ENCODE measurements at regions not wholly inside any gene's neighbourhood (a gene's known extent, or its start where the extent isn't known, plus 50 kb on each side); places are given as distances from the start of the nearest gene placed in this dataset.

DNA sequence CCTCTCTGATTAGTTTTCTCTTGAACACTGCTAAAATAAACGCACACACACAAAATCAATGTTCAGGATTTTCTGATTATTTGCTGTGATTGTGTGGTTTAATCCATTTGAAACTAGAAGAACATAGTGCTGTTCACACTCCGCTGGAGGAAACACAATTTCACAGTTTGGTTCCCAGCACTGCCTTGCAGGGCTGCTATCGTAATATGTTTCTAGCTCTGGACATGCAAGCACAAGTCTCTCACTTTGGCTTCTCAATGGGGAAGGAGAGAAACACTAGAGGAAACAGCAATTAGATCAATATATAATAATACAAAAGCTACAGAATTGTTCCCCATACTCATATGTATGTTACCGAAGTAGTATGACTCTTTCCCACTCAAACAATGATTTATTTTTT is 299.5 kb downstream of the NSUN3 start:
- no peak for ATAC-seq (ENCODE audit: insufficient read depth, low read depth)
- TF ChIP-seq, protein P1, sequence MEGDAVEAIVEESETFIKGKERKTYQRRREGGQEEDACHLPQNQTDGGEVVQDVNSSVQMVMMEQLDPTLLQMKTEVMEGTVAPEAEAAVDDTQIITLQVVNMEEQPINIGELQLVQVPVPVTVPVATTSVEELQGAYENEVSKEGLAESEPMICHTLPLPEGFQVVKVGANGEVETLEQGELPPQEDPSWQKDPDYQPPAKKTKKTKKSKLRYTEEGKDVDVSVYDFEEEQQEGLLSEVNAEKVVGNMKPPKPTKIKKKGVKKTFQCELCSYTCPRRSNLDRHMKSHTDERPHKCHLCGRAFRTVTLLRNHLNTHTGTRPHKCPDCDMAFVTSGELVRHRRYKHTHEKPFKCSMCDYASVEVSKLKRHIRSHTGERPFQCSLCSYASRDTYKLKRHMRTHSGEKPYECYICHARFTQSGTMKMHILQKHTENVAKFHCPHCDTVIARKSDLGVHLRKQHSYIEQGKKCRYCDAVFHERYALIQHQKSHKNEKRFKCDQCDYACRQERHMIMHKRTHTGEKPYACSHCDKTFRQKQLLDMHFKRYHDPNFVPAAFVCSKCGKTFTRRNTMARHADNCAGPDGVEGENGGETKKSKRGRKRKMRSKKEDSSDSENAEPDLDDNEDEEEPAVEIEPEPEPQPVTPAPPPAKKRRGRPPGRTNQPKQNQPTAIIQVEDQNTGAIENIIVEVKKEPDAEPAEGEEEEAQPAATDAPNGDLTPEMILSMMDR (IDR thresholded peaks at IDR 0.05; ENCODE audit: borderline replicate concordance, extremely low read depth, low read length, poor library complexity, severe bottlenecking), result no peak
- TF ChIP-seq EZH2 (IDR thresholded peaks at IDR 0.05; ENCODE audit: borderline replicate concordance, low read depth, low read length, severe bottlenecking), result no peak
- no peaks in the 10 kb centered on the region for H3K79me2 ChIP-seq (ENCODE audit: insufficient read depth, low read length)
- no peak for DNase-seq
- no peaks in the 10 kb centered on the region for H3K9me3 ChIP-seq (ENCODE audit: insufficient read depth, low read length, severe bottlenecking)
- H3K4me2 ChIP-seq (ENCODE audit: insufficient read depth, low read length), result no peak overlapping the region
- no peak overlapping the region for H2AFZ ChIP-seq (ENCODE audit: low read depth, low read length)
- no peaks in the 10 kb centered on the region for H3K36me3 ChIP-seq (ENCODE audit: insufficient read depth, low read length)
- H3K4me3 ChIP-seq (ENCODE audit: low read depth in 1 of 2, low read length in 2 of 2), result no peak overlapping the region
- no peaks in the 10 kb centered on the region for H4K20me1 ChIP-seq (ENCODE audit: insufficient read depth, low read length)
- no peak overlapping the region for H3K27ac ChIP-seq (ENCODE audit: low read length)
- H3K27me3 ChIP-seq (ENCODE audit: insufficient read depth, low read length, poor library complexity), result no peaks in the 10 kb centered on the region
- H3K9ac ChIP-seq (ENCODE audit: low read depth, low read length), result no peak overlapping the region
- H3K4me1 ChIP-seq (ENCODE audit: insufficient read depth, low read length), result no peaks in the 10 kb centered on the region

- Histone ChIP-seq H3K4me1 (ENCODE audit: insufficient read depth, low read length) (no peaks in the 10 kb centered on the region), H3K79me2 (ENCODE audit: insufficient read depth, low read length) (no peaks in the 10 kb centered on the region), H3K27ac (ENCODE audit: low read length) (no peak overlapping the region), H3K4me3 (ENCODE audit: low read depth in 1 of 2, low read length in 2 of 2) (no peak overlapping the region), H3K9me3 (ENCODE audit: insufficient read depth, low read length, severe bottlenecking) (no peaks in the 10 kb centered on the region), H3K4me2 (ENCODE audit: insufficient read depth, low read length) (no peak overlapping the region), H4K20me1 (ENCODE audit: insufficient read depth, low read length) (no peaks in the 10 kb centered on the region), H3K27me3 (ENCODE audit: insufficient read depth, low read length, poor library complexity) (no peaks in the 10 kb centered on the region), H3K9ac (ENCODE audit: low read depth, low read length) (no peak overlapping the region), H2AFZ (ENCODE audit: low read depth, low read length) (no peak overlapping the region), H3K36me3 (ENCODE audit: insufficient read depth, low read length) (no peaks in the 10 kb centered on the region)
- TF ChIP-seq, protein P1 (IDR thresholded peaks at IDR 0.05; ENCODE audit: borderline replicate concordance, extremely low read depth, low read length, poor library complexity, severe bottlenecking), result no peak
- no peak for TF ChIP-seq EZH2 (IDR thresholded peaks at IDR 0.05; ENCODE audit: borderline replicate concordance, low read depth, low read length, severe bottlenecking)
- ATAC-seq (ENCODE audit: insufficient read depth, low read depth), result no peak
- DNase-seq, result no peak
Measured at GRCh38 chr3:94365006-94365405, 302.1 kb downstream of the NSUN3 start.

DNA sequence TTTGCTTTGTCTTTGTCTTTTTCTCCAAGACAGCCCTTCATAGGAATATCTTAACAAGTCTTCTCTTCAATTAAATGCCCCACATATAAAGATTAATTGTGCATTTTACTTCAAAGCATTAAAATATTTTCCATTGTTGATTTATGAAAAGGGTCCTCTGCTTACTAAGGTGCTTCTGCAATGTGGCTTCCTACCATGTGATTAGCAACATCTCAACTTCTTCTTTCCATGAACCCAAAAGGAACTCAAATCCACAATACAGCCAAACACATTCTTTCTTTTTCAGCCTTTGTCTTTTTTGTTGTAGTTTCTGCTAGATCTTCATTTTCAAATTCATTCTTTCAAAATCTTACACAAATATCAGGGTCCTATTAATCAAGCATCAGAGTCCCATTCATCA is 309.2 kb downstream of the NSUN3 start:
- H3K4me2 ChIP-seq (ENCODE audit: insufficient read depth, low read length), result no peak overlapping the region
- no peak overlapping the region for H3K4me3 ChIP-seq (ENCODE audit: low read depth in 1 of 2, low read length in 2 of 2)
- H3K27ac ChIP-seq (ENCODE audit: low read length), result no peak overlapping the region
- ATAC-seq (ENCODE audit: insufficient read depth, low read depth) (no peak), DNase-seq (no peak)
- no peaks in the 10 kb centered on the region for H3K27me3 ChIP-seq (ENCODE audit: insufficient read depth, low read length, poor library complexity)
- no peaks in the 10 kb centered on the region for H3K4me1 ChIP-seq (ENCODE audit: insufficient read depth, low read length)
- H3K9ac ChIP-seq (ENCODE audit: low read depth, low read length), result no peak overlapping the region
- no peaks in the 10 kb centered on the region for H3K9me3 ChIP-seq (ENCODE audit: insufficient read depth, low read length, severe bottlenecking)
- TF ChIP-seq, protein P1 (IDR thresholded peaks at IDR 0.05; ENCODE audit: borderline replicate concordance, extremely low read depth, low read length, poor library complexity, severe bottlenecking), result no peak
- no peak for TF ChIP-seq EZH2 (IDR thresholded peaks at IDR 0.05; ENCODE audit: borderline replicate concordance, low read depth, low read length, severe bottlenecking)
- H2AFZ ChIP-seq (ENCODE audit: low read depth, low read length), result no peak overlapping the region
- H3K79me2 ChIP-seq (ENCODE audit: insufficient read depth, low read length), result no peaks in the 10 kb centered on the region
- H4K20me1 ChIP-seq (ENCODE audit: insufficient read depth, low read length), result no peaks in the 10 kb centered on the region
- no peaks in the 10 kb centered on the region for H3K36me3 ChIP-seq (ENCODE audit: insufficient read depth, low read length)

- no peak for TF ChIP-seq EZH2 (IDR thresholded peaks at IDR 0.05; ENCODE audit: borderline replicate concordance, low read depth, low read length, severe bottlenecking)
- TF ChIP-seq, protein P1 (IDR thresholded peaks at IDR 0.05; ENCODE audit: borderline replicate concordance, extremely low read depth, low read length, poor library complexity, severe bottlenecking), result no peak
- Histone ChIP-seq H3K79me2 (ENCODE audit: insufficient read depth, low read length) (no peaks in the 10 kb centered on the region), H3K27ac (ENCODE audit: low read length) (no peak overlapping the region)
Measured at GRCh38 chr3:94373456-94373855, 310.6 kb downstream of the NSUN3 start.

More at GRCh38 chr3:94373456-94373855, 310.6 kb downstream of the NSUN3 start:
- H3K4me3 ChIP-seq (ENCODE audit: low read depth in 1 of 2, low read length in 2 of 2), result no peak overlapping the region
- H3K9me3 ChIP-seq (ENCODE audit: insufficient read depth, low read length, severe bottlenecking), result no peaks in the 10 kb centered on the region
- no peak overlapping the region for H3K9ac ChIP-seq (ENCODE audit: low read depth, low read length)
- no peaks in the 10 kb centered on the region for H3K36me3 ChIP-seq (ENCODE audit: insufficient read depth, low read length)
- no peaks in the 10 kb centered on the region for H3K4me1 ChIP-seq (ENCODE audit: insufficient read depth, low read length)
- H2AFZ ChIP-seq (ENCODE audit: low read depth, low read length), result no peak overlapping the region
- no peak for ATAC-seq (ENCODE audit: insufficient read depth, low read depth)
- H4K20me1 ChIP-seq (ENCODE audit: insufficient read depth, low read length), result no peaks in the 10 kb centered on the region
- no peak overlapping the region for H3K4me2 ChIP-seq (ENCODE audit: insufficient read depth, low read length)
- no peak for DNase-seq
- H3K27me3 ChIP-seq (ENCODE audit: insufficient read depth, low read length, poor library complexity), result no peaks in the 10 kb centered on the region

Data from DND-41 (cell line).